PC-3 (cell line): ENCODE measurements at regions not wholly inside any gene's neighbourhood (a gene's known extent, or its start where the extent isn't known, plus 50 kb on each side); places are given as distances from the start of the nearest gene placed in this dataset.
A peak's percentile ranks its signal among the peaks of the same experiment; 100 is the strongest.

Experiments used
- ATAC-seq: fragments of 200-7000 bp; cut with Tn5 transposase; 2 replicates; pipeline ENCODE4 v1.9.1; 2020; ENCODE audit warnings: mild to moderate bottlenecking, moderate library complexity
- BruUV-seq: library from RNA; stranded (reverse); fragments of 400-500 nt; replicated peaks from 2 replicates; lab custom pipeline; 2021; lab: Mats Ljungman, UMichigan
- CTCF ChIA-PET: fragments of 300-600 bp; sonication (Branson Sonifier 250); formaldehyde crosslinking; loops from one replicate; lab custom pipeline; 2022; ENCODE audit warnings: antibody characterized with exemption; lab: Charles Lee
- POLR2A ChIA-PET: fragments of 300-600 bp; sonication (Branson Sonifier 250); formaldehyde crosslinking; loops from one replicate; lab custom pipeline; 2022; ENCODE audit warnings: antibody characterized with exemption; ENCODE audit not compliant: unreplicated experiment; lab: Charles Lee
- DNase-seq: peaks from one replicate; pipeline ENCODE4 v3.0.0-alpha.2; 2015
- H2AFZ ChIP-seq: fragments of 300-600 bp; sonication (generic); 2 replicates; pipeline ENCODE4 v1.6.0; 2016; ENCODE audit warnings: antibody characterized with exemption, low read length
- H3F3A ChIP-seq: fragments of 300-600 bp; sonication (generic); one replicate; pipeline ENCODE4 v1.6.0; 2017; ENCODE audit warnings: antibody characterized with exemption, low read length, control low read depth, mild to moderate bottlenecking; ENCODE audit not compliant: unreplicated experiment
- H3K27ac ChIP-seq: fragments of 300-600 bp; sonication (generic); 2 replicates; pipeline ENCODE4 v1.5.1; 2016; ENCODE audit warnings: mild to moderate bottlenecking, low read length
- H3K27me3 ChIP-seq: fragments of 300-600 bp; sonication (generic); 2 replicates; pipeline ENCODE4 v1.6.1; 2016; ENCODE audit warnings: low read length, mixed read lengths
- H3K36me3 ChIP-seq: fragments of 300-600 bp; sonication (generic); 2 replicates; pipeline ENCODE4 v1.6.1; 2016; ENCODE audit warnings: low read depth, mixed run types, low read length, mixed read lengths
- H3K4me1 ChIP-seq: fragments of 300-600 bp; sonication (generic); 2 replicates; pipeline ENCODE4 v1.5.1; 2016; ENCODE audit warnings: low read length; ENCODE audit not compliant: insufficient read depth
- H3K4me2 ChIP-seq: fragments of 300-600 bp; sonication (generic); 2 replicates; pipeline ENCODE4 v1.6.0; 2016; ENCODE audit warnings: low read length
- H3K4me3 ChIP-seq: fragments of 300-600 bp; sonication (generic); 2 replicates; pipeline ENCODE4 v1.5.1; 2016; ENCODE audit warnings: mild to moderate bottlenecking, low read length, mixed read lengths
- H3K79me2 ChIP-seq: fragments of 300-600 bp; sonication (generic); 2 replicates; pipeline ENCODE4 v1.6.1; 2017; ENCODE audit warnings: low read length, mixed read lengths
- H3K9ac ChIP-seq: fragments of 300-600 bp; sonication (generic); 2 replicates; pipeline ENCODE4 v1.6.0; 2016; ENCODE audit warnings: mild to moderate bottlenecking, low read length
- H3K9me2 ChIP-seq: fragments of 300-600 bp; sonication (generic); replicated peaks from 2 replicates; pipeline ENCODE4 v1.6.1; 2016; ENCODE audit warnings: mixed run types, low read length, mixed read lengths
- H3K9me3 ChIP-seq: fragments of 300-600 bp; sonication (generic); 2 replicates; pipeline ENCODE4 v1.6.1; 2016; ENCODE audit warnings: low read length, mixed read lengths
- H4K20me1 ChIP-seq: fragments of 300-600 bp; sonication (generic); 2 replicates; pipeline ENCODE4 v1.6.1; 2016; ENCODE audit warnings: low read length, mixed read lengths
- CTCF ChIP-seq: fragments of 300-600 bp; sonication (generic); conservative IDR thresholded peaks from 2 replicates; pipeline ENCODE4 v1.5.1; 2017; ENCODE audit warnings: antibody characterized with exemption, low read depth, mild to moderate bottlenecking, low read length
- EZH2 ChIP-seq: fragments of 300-600 bp; sonication (generic); IDR thresholded peaks from one replicate; pipeline ENCODE4 v1.6.1; 2017; ENCODE audit warnings: antibody characterized with exemption, mild to moderate bottlenecking, low read length; ENCODE audit not compliant: unreplicated experiment
- EZH2phosphoT487 ChIP-seq: fragments of 300-600 bp; sonication (generic); IDR thresholded peaks from 2 replicates; pipeline ENCODE4 v1.6.1; 2018; ENCODE audit warnings: mild to moderate bottlenecking, antibody characterized with exemption, low read length, borderline replicate concordance
- intact Hi-C: fragments of 100-400 bp; cut with micrococcal nuclease; formaldehyde crosslinking; loops from 2 replicates; pipeline ENCODE4 v1.9.0; 2023

- ATAC-seq (no peak), DNase-seq (peak; percentile 44)
- Histone ChIP-seq H3F3A (no peaks in the 10 kb centered on the region), H3K9me2 (no peaks in the 10 kb centered on the region), H2AFZ (no peak overlapping the region), H3K9ac (no peak overlapping the region), H3K27me3 (no peaks in the 10 kb centered on the region), H3K4me2 (no peak overlapping the region; the same call in 1 of the 2 replicates), H3K9me3 (no peaks in the 10 kb centered on the region), H3K79me2 (no peaks in the 10 kb centered on the region), H3K27ac (no peak overlapping the region; the same call in 1 of the 2 replicates), H3K4me1 (peaks cover 12% of the 10 kb centered on the region), H3K36me3 (no peaks in the 10 kb centered on the region), H4K20me1 (no peaks in the 10 kb centered on the region), H3K4me3 (no peak overlapping the region)
- TF ChIP-seq EZH2 (no peak), CTCF (no peak), EZH2phosphoT487 (no peak)
- intact Hi-C loops, result no loop called here
- BruUV-seq, result no TSS peak
- POLR2A ChIA-PET, result interaction anchor here (0.6 kb wide), 1 partner anchor 162 kb away, joined by 15 read pairs; no protein-coding TSS in a partner anchor
- CTCF ChIA-PET, result interaction anchor here (0.6 to 0.8 kb wide), 4 partner anchors 92 to 1537 kb away, joined by 3 to 8 read pairs (median 5); no protein-coding TSS in a partner anchor
These were observed 163.9 kb downstream of the ARRDC3 start for GRCh38 chr5:91219091-91219802.

- Histone ChIP-seq H3K9me3 (no peaks in the 10 kb centered on the region), H3K79me2 (no peaks in the 10 kb centered on the region), H3F3A (no peaks in the 10 kb centered on the region), H3K4me3 (no peak overlapping the region), H2AFZ (no peak overlapping the region), H3K27ac (no peak overlapping the region), H3K9me2 (no peaks in the 10 kb centered on the region), H3K27me3 (no peaks in the 10 kb centered on the region), H3K36me3 (no peaks in the 10 kb centered on the region), H3K9ac (no peak overlapping the region), H4K20me1 (no peaks in the 10 kb centered on the region), H3K4me2 (no peak overlapping the region), H3K4me1 (peaks cover 16% of the 10 kb centered on the region)
- CTCF ChIA-PET, result no interaction called here
- DNase-seq (no peak), ATAC-seq (no peak)
- TF ChIP-seq EZH2phosphoT487 (no peak), EZH2 (no peak), CTCF (no peak)
- POLR2A ChIA-PET, result no interaction called here
- BruUV-seq, result no TSS peak
- intact Hi-C loops, result no loop called here
These were observed 165.3 kb downstream of the ARRDC3 start for GRCh38 chr5:91217859-91218258.

GRCh38 chr5:91214571-91214970 lies 168.5 kb downstream of the ARRDC3 start:
- Histone ChIP-seq H3K27ac (no peak overlapping the region), H3K9me2 (no peaks in the 10 kb centered on the region), H3K9ac (no peak overlapping the region), H3K79me2 (no peaks in the 10 kb centered on the region), H3K9me3 (no peaks in the 10 kb centered on the region), H3K27me3 (no peaks in the 10 kb centered on the region), H4K20me1 (no peaks in the 10 kb centered on the region), H2AFZ (no peak overlapping the region), H3K4me1 (peaks cover 25% of the 10 kb centered on the region), H3K36me3 (no peaks in the 10 kb centered on the region), H3K4me2 (no peak overlapping the region), H3K4me3 (no peak overlapping the region), H3F3A (no peaks in the 10 kb centered on the region)
- TF ChIP-seq EZH2phosphoT487, result no peak
- no peak for TF ChIP-seq CTCF
- no peak for TF ChIP-seq EZH2
- ChIA-PET POLR2A (no interaction called here), CTCF (no interaction called here)
- intact Hi-C loops, result no loop called here
- no peak for ATAC-seq
- BruUV-seq, result no TSS peak
- DNase-seq, result no peak
